ENCODE measurements at regions not wholly inside any gene's neighbourhood (a gene's known extent, or its start where the extent isn't known, plus 50 kb on each side); places are given as distances from the start of the nearest gene placed in this dataset.

DNA sequence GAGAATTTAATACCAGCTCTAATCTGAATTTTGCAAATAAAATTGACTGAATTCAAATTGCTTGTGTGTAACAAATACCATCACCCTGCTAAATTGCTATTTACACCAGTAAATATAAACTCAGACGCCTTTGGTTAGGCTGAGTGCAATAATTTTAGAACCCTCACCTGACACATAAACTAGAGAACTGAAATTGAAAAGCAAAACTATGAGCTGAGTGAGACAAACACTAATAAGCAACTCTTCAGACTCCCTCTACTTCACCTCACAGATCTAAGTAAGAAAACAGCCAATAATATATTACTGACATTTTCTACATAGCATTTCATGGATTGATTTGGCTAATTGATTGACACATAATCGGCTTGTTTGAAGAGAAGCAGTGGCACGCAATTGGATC, 621.2 kb downstream of the REEP3 start:
- no peak overlapping the region for H3K4me3 ChIP-seq (ENCODE audit: low read depth, low read length)
- DNase-seq (ENCODE audit: low read depth), result no peak
- TF ChIP-seq, protein P1, sequence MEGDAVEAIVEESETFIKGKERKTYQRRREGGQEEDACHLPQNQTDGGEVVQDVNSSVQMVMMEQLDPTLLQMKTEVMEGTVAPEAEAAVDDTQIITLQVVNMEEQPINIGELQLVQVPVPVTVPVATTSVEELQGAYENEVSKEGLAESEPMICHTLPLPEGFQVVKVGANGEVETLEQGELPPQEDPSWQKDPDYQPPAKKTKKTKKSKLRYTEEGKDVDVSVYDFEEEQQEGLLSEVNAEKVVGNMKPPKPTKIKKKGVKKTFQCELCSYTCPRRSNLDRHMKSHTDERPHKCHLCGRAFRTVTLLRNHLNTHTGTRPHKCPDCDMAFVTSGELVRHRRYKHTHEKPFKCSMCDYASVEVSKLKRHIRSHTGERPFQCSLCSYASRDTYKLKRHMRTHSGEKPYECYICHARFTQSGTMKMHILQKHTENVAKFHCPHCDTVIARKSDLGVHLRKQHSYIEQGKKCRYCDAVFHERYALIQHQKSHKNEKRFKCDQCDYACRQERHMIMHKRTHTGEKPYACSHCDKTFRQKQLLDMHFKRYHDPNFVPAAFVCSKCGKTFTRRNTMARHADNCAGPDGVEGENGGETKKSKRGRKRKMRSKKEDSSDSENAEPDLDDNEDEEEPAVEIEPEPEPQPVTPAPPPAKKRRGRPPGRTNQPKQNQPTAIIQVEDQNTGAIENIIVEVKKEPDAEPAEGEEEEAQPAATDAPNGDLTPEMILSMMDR (conservative IDR thresholded peaks at IDR 0.05; ENCODE audit: low read depth, low read length), result no peak

DNA sequence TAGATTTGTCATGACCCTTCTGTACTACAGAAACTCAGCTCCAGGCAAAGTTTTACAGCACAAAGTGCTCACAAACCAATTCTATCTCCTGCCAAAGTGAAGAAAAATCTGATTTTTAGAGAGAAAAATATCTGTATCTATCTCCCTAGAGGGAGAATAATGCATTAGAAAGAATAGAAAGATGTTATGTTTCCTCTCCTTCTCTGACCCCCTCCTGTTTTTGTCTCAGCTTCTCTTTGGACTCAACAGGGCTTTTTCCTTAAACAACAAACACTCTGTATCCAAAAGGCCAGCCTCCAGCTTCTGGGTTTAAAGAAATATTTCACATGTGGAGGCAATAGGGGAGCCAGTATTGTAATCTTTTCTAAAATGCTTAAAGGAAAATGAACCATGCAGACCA, 627.4 kb downstream of the REEP3 start:
- no peak for DNase-seq (ENCODE audit: low read depth)
- TF ChIP-seq, protein P1 (conservative IDR thresholded peaks at IDR 0.05; ENCODE audit: low read depth, low read length), result no peak
- H3K4me3 ChIP-seq (ENCODE audit: low read depth, low read length), result no peak overlapping the region

DNA sequence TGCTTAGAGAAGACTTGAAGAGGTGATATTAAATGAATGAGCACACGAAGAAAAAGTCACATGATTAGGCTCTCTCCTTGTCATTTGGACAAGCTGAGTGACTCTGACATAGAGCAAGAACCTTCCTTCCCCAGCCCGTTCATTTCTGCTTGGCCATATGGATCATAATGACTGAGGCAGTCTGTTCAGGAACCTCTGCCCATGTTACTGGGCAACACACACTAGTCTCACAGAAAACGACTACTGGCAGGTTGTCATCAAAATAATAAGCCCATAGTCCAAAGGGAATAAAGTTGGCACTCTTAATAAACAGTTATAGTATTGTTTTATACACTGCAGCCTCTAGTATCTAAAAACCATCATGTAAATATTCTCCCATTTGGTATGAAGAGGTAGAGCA, 635.0 kb downstream of the REEP3 start:
- TF ChIP-seq, protein P1 (conservative IDR thresholded peaks at IDR 0.05; ENCODE audit: low read depth, low read length), result no peak
- no peak for DNase-seq (ENCODE audit: low read depth)
- H3K4me3 ChIP-seq (ENCODE audit: low read depth, low read length), result no peak overlapping the region

DNA sequence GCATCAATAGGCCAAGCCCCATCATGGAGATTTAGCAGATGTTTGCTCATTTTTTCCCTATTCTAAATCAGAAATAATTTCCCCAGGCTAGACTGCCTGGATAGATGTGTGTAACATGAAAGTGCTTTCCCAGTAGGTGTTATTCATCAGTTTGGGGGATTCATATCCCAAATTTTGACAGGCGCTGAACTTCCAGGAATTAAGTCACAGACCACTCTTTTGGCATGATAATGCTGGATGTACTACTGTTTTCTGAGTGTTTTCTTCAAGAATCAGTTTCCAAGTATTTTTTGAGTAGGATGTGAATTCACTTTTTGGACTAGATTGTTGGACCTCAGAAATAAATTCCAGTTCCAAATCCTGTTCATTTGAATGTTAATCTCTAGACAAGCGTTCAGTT, 637.4 kb downstream of the REEP3 start:
- H3K4me3 ChIP-seq (ENCODE audit: low read depth, low read length), result no peak overlapping the region
- TF ChIP-seq, protein P1 (conservative IDR thresholded peaks at IDR 0.05; ENCODE audit: low read depth, low read length), result no peak
- no peak for DNase-seq (ENCODE audit: low read depth)

DNA sequence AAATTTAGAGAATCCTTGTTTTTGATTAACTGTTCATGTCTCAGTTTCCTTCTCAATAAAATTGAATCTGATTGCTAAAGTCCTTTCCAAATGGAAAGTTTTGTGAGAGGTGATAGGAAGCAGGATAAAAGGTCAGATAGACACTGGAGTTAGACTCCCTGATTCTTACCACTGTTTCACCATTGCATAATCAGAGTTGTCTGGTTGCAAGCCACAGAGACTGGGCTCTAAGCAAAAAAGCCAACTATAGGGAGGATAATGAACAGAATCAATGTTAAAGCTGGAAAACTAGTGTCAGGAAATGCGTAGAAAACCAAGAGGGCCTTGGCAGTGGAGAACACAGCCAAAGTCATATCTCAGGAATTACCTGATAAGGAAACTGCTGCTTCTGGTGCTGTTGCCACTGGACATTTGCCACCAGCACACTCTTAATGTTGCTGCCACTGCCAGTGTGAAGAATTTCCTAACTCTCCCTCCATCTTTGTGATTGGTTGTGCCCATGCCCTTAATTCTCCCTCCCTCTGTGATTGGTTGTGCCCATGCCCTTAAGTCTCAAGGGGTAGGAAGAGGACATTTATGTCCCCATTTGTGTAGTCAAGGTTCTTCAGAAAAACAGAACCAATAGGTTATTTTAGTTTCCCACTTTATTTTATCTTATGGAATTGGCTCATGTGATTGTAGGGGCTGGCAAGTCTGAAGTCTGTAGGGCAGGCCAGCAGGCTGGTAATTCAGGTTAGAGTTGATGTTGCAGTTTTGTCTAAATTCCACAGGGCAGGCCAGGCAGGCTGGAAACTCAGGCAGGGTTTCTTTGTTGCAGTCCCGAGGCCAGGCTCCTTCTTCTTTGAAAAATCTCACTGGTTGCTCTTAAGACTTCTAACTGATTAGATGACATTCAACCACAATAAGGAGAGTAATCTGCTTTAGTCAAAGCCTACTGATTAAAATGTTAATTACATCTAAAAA, 639.0 kb downstream of the REEP3 start:
- TF ChIP-seq, protein P1 (conservative IDR thresholded peaks at IDR 0.05; ENCODE audit: low read depth, low read length), result no peak
- H3K4me3 ChIP-seq (ENCODE audit: low read depth, low read length), result no peak overlapping the region
- no peak for DNase-seq (ENCODE audit: low read depth)

DNA sequence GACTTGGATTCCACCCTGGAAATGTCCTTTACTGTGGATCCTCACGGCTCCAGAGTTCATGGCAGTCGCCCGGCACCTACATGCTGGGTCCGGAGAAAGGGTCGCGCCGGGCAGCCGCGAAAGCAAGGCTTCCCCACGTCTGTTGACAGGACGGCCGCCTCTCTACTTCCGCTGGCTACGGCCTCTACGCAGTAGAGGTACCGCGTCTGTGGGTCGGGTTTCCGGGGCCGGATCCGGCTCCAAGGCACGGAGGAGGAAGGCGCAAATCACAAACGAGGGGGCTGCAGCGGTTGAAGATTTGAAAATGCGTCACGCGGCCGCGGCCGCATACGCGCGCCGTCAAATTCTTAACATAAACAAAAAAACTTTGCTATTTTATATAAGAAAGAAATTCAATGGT, 649.6 kb downstream of the REEP3 start:
- TF ChIP-seq, protein P1 (conservative IDR thresholded peaks at IDR 0.05; ENCODE audit: low read depth, low read length), result no peak
- H3K4me3 ChIP-seq (ENCODE audit: low read depth, low read length), result no peak overlapping the region
- no peak for DNase-seq (ENCODE audit: low read depth)

DNA sequence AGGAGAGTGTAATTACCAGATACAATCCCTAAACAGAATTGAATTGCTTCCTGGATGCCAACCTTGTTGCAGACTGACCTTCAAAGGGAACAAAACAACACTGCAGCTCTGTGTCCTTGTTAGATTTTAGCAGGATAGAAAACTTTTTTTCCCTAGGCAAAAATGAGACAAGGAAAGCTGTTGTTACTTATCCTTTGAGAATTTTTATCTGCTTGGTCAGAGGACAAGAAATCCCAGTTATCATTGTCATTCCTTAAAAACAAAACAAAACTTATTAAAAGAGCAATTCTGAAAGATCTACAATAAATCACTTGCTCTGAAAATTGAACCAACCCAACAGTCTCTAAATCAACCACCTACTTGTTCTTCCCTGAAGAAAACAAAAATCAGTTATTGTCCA, 652.6 kb downstream of the REEP3 start:
- DNase-seq (ENCODE audit: low read depth), result no peak
- H3K4me3 ChIP-seq (ENCODE audit: low read depth, low read length), result no peak overlapping the region
- TF ChIP-seq, protein P1 (conservative IDR thresholded peaks at IDR 0.05; ENCODE audit: low read depth, low read length), result no peak

Data from epithelial cell of proximal tubule (primary cell).